ENCODE measurements at regions not wholly inside any gene's neighbourhood (a gene's known extent, or its start where the extent isn't known, plus 50 kb on each side); places are given as distances from the start of the nearest gene placed in this dataset.

DNA sequence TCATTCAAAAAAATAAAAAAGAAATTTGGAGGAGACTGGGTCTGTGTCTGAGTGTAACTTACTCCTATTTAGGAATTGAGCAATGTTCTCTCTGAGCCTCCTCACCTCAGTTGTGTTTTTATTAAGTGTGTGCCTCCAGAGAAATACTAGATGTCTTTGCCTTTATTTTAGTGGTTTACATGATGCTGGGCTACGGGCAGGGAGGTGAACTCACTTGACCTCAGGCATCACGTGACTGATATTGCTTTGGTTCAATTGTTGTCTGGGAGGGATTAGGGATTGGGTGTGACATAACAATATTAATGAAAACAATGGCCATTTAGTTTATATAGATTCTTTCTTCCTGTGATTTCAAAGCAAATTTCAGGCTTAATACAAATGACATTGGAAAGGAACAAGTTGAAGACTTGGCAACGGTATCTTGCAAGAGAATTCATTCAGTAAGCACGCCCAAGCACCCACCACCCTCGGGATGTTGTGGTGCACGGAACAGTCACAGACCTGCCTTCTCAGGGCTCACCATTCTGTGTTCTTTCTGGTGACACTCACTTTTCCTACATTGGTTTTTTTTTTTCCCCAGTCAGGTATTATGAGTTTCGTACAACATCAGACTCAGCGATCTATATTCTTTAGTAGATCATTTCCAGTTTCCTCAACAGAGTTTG is 77.5 kb downstream of the BMP4 start:
- Mint-ChIP-seq H3K27me3 (ENCODE audit: low read depth) (peaks cover 7% of the 10 kb centered on the region), H3K4me3 (no peak overlapping the region), H3K27ac (no peak overlapping the region), H3K4me1 (ENCODE audit: low read depth) (no peaks in the 10 kb centered on the region), H3K36me3 (ENCODE audit: insufficient read depth in 2 of 2) (no peaks in the 10 kb centered on the region), H3K9me3 (peaks cover 0 to 5% of the 10 kb centered on the region in 2 donors)
- no peak for ATAC-seq (replicated peaks in 1 of 2)
- DNase-seq = no peak

DNA sequence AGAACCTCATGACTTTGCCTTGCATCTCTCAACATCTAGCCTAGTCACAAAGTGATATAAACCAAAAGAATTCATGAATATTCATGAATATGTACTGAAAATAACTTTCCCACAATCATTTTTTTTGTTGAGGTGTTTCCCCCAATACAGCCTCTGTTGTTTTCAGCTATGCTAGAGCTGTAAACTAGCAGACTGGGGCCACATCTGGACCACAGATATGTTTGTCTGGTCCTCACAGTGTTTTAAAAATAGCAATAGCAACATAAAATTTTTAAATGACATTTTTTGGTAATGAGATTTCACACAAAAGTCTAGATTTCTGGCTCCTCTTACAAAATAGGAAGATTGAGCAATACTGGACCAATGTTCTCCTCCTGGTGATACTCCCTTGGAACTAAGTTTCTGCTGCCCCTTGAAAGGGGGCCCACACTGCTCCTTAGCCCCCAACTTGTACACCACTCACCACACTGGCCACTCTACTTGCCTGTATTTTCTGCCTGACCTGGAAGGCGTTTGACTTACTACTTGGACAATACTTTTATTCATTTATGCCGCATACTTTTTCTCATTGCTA is 81.2 kb downstream of the BMP4 start:
- Mint-ChIP-seq H3K9me3 (peaks cover 0 to 5% of the 10 kb centered on the region in 2 donors), H3K27me3 (ENCODE audit: low read depth) (peaks cover 7% of the 10 kb centered on the region)
- no peak for ATAC-seq (replicated peaks in 1 of 2)

DNA sequence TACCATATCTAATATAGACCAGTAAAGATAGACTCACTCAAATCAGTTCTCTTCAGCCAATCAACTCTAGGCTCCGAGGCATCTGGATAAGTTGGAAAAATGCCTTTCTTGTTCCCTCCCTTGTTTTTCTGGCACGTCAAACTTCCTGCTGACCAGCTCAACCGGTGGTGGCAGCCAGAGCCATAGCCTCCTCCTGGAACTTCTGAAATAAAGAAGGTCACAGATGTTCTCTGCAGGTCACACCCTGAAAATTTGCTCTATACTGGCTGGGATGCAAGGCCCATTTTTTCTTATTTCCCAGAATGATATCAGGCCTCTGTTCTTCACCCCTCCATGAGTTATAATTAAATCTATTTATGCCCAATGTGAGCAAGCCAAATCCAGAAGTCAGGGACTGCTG is 81.9 kb downstream of the BMP4 start:
- DNase-seq (no peak), ATAC-seq (replicated peaks in 1 of 2) (no peak)
- peaks cover 7% of the 10 kb centered on the region for H3K27me3 Mint-ChIP-seq (ENCODE audit: low read depth)
- peaks cover 0 to 5% of the 10 kb centered on the region in 2 donors for H3K9me3 Mint-ChIP-seq
- H3K27ac Mint-ChIP-seq = no peak overlapping the region
- H3K36me3 Mint-ChIP-seq (ENCODE audit: insufficient read depth in 2 of 2) = no peaks in the 10 kb centered on the region
- no peaks in the 10 kb centered on the region for H3K4me1 Mint-ChIP-seq (ENCODE audit: low read depth)
- H3K4me3 Mint-ChIP-seq = no peak overlapping the region

More for the DNA sequence above, 81.2 kb downstream of the BMP4 start:
- Mint-ChIP-seq H3K27ac (no peak overlapping the region), H3K4me3 (no peak overlapping the region), H3K4me1 (ENCODE audit: low read depth) (no peaks in the 10 kb centered on the region), H3K36me3 (ENCODE audit: insufficient read depth in 2 of 2) (no peaks in the 10 kb centered on the region)
- DNase-seq = no peak

DNA sequence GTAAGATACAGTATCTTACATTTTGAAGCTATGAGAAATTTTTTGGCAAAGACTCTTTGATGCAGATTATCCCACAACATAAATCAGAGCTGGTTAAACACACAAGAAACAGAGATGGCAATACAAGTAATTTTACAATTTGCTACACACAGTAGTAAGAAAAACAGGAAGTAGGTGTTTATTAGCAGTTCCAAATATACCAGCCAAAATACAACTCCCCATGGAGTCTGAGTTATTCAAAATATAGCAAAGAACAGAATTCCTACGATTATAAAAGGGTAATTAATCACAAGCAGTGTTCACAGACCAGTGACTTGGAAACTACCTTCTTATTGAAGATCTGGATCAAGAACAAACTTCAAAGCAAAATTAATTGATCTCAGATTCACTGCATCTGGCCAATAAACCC is 83.9 kb downstream of the BMP4 start:
- DNase-seq (no peak), ATAC-seq (replicated peaks in 1 of 2) (no peak)
- Mint-ChIP-seq H3K27me3 (ENCODE audit: low read depth) (peaks cover 7% of the 10 kb centered on the region), H3K4me3 (no peak overlapping the region), H3K4me1 (ENCODE audit: low read depth) (no peaks in the 10 kb centered on the region), H3K27ac (no peak overlapping the region), H3K36me3 (ENCODE audit: insufficient read depth in 2 of 2) (no peaks in the 10 kb centered on the region), H3K9me3 (peaks cover 0 to 5% of the 10 kb centered on the region in 2 donors)

DNA sequence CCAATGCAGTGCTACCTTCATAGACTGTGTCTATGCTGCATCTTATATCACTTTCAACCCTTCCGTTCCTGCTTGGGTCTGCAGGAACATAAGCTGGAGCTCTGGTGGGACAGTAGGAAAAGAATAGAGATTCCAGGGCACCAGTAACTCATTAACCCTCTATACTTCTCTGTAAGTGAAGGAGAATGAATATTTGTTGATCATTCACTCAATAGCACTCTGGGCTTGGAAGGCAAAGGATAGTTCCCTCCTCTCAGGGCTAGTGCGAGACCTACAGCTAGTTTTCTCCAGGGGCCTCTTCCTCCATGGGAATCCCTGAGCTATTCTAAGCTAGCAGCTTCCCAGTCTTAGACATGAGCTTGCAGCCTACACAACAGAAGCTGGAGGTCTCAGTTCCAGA is 84.7 kb downstream of the BMP4 start:
- no peak for ATAC-seq (replicated peaks in 1 of 2)
- peaks cover 0 to 5% of the 10 kb centered on the region in 2 donors for H3K9me3 Mint-ChIP-seq
- DNase-seq = no peak
- H3K4me1 Mint-ChIP-seq (ENCODE audit: low read depth) = no peaks in the 10 kb centered on the region
- no peaks in the 10 kb centered on the region for H3K36me3 Mint-ChIP-seq (ENCODE audit: insufficient read depth in 2 of 2)
- peaks cover 7% of the 10 kb centered on the region for H3K27me3 Mint-ChIP-seq (ENCODE audit: low read depth)
- no peak overlapping the region for H3K4me3 Mint-ChIP-seq
- H3K27ac Mint-ChIP-seq = no peak overlapping the region

DNA sequence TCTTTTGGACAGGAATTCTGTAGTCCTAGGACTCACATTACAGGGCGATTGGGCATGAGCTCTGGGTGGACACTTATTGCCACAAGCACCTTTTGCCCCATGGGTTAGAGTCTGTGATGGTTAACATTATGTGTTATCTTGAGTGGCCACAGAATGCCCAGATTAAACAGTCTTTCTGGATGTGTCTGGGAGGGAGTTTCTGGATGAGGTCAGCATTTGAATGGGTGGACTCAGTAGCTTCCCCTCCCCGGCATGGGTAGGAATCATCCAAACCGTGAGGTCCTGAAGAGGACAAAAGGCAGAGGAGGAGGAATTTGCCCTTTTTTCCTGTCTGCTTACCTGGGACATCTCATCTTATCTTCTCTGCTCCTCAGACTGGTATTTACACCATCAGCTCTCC is 85.6 kb downstream of the BMP4 start:
- Mint-ChIP-seq H3K9me3 (no peaks in the 10 kb centered on the region), H3K27me3 (ENCODE audit: low read depth) (no peaks in the 10 kb centered on the region), H3K4me1 (ENCODE audit: low read depth) (no peaks in the 10 kb centered on the region), H3K36me3 (ENCODE audit: insufficient read depth in 2 of 2) (no peaks in the 10 kb centered on the region), H3K27ac (no peak overlapping the region), H3K4me3 (no peak overlapping the region)
- DNase-seq (no peak), ATAC-seq (replicated peaks in 1 of 2) (no peak)

DNA sequence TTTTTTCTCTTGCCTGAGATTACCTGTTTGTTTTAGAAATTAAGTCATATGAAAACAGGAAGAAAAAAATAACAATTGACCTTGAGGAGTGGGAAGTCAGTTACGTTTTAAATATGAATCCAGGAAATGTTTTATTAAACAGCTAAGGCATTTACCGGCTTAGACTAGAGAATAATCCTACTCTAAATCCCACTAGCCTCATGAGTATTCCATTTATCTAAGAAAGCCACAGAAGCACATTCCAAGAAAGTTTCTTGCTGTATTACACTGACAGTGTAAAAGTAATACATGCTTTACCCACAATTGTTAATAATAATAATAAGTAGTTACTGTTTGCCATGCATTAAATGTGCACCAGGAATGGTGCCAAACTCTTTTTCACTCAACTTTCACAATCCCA is 90.9 kb downstream of the BMP4 start:
- no peak overlapping the region for H3K27ac Mint-ChIP-seq
- no peaks in the 10 kb centered on the region for H3K4me1 Mint-ChIP-seq (ENCODE audit: low read depth)
- H3K4me3 Mint-ChIP-seq = no peak overlapping the region
- ATAC-seq (replicated peaks in 1 of 2) (no peak), DNase-seq (no peak)
- H3K36me3 Mint-ChIP-seq (ENCODE audit: insufficient read depth in 2 of 2) = no peaks in the 10 kb centered on the region
- H3K9me3 Mint-ChIP-seq = no peaks in the 10 kb centered on the region
- peaks cover 5% of the 10 kb centered on the region for H3K27me3 Mint-ChIP-seq (ENCODE audit: low read depth)

DNA sequence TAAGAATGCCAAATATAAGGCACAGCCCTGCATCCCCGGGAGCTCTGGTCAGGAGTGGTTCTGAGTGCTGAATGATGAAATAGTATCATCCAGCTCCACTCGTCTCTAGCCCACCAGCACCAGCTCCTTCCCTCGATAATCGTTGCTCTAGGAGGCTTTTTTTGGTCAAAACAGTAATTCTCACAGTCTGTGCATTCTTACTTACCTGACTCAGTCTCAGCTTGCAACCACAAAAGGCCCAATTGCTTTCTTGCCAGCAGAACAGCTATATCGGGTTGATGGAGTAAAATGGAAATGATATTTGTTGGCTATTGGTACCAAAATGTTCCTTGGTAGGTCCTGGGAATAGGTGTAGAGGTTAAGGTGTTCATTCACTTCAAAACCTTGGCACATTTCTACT is 94.8 kb downstream of the BMP4 start:
- no peak overlapping the region for H3K4me3 Mint-ChIP-seq
- H3K36me3 Mint-ChIP-seq (ENCODE audit: insufficient read depth in 2 of 2) = no peaks in the 10 kb centered on the region
- H3K9me3 Mint-ChIP-seq = no peaks in the 10 kb centered on the region
- DNase-seq = no peak
- no peaks in the 10 kb centered on the region for H3K4me1 Mint-ChIP-seq (ENCODE audit: low read depth)
- peaks cover 5% of the 10 kb centered on the region for H3K27me3 Mint-ChIP-seq (ENCODE audit: low read depth)
- H3K27ac Mint-ChIP-seq = no peak overlapping the region
- no peak for ATAC-seq (replicated peaks in 1 of 2)

DNA sequence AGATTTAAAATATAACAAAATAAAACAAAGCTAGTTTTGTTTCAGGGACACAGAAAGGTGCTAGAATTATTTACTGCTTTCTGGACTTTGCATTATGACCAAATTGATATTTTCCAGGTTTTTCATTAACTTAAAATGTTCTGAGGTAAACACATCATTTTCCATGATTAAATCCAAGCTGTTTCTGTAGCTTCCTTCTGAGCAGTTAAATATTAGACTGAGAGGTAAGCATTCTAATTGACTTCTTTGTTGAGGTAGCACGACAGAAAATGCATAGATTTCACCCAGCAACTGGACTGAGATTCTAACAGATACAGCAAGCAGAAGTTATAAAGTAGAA is 98.3 kb downstream of the BMP4 start:
- no peaks in the 10 kb centered on the region for H3K4me1 Mint-ChIP-seq (ENCODE audit: low read depth)
- ATAC-seq (replicated peaks in 1 of 2) (no peak), DNase-seq (no peak)
- peaks cover 5% of the 10 kb centered on the region for H3K27me3 Mint-ChIP-seq (ENCODE audit: low read depth)
- H3K9me3 Mint-ChIP-seq = no peaks in the 10 kb centered on the region
- no peak overlapping the region for H3K4me3 Mint-ChIP-seq
- no peaks in the 10 kb centered on the region for H3K36me3 Mint-ChIP-seq (ENCODE audit: insufficient read depth in 2 of 2)
- no peak overlapping the region for H3K27ac Mint-ChIP-seq

DNA sequence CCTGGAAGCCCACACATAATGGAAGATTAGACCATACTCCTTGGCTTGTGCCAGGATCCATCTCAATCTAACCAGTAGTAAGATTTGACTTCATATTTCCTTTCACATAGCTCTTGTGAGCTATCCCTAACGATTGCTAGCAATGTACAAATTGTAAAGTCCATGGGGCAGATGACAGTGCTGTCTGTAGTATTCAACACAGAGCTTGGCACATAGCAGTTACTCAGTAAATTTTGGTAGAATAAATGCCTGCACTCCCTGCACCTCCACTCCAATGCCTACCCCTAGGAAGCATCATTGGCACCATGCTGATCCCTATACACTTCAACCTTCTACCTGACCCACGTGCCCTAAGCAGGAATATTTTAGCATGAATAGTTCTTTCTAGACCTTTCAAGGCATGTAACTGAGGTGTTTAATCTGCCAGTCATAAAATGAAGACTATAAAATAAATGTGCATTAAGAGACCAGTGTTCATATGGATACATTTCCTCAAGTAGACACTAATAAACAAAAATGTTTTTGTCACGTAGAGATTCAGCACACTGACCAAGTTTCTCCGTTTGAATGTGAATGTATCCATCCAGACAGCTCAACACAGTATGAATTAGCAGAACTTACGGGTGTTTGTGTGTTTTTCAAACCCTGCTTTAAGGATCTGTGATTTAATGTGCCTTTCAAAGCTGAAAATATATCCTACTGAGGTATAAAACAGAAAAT is 98.8 kb downstream of the BMP4 start:
- H3K27ac Mint-ChIP-seq = no peak overlapping the region
- H3K4me1 Mint-ChIP-seq (ENCODE audit: low read depth) = no peaks in the 10 kb centered on the region
- ATAC-seq (replicated peaks in 1 of 2) (no peak), DNase-seq (no peak)
- peaks cover 2% of the 10 kb centered on the region for H3K27me3 Mint-ChIP-seq (ENCODE audit: low read depth)
- no peak overlapping the region for H3K4me3 Mint-ChIP-seq
- H3K36me3 Mint-ChIP-seq (ENCODE audit: insufficient read depth in 2 of 2) = no peaks in the 10 kb centered on the region
- H3K9me3 Mint-ChIP-seq = no peaks in the 10 kb centered on the region

DNA sequence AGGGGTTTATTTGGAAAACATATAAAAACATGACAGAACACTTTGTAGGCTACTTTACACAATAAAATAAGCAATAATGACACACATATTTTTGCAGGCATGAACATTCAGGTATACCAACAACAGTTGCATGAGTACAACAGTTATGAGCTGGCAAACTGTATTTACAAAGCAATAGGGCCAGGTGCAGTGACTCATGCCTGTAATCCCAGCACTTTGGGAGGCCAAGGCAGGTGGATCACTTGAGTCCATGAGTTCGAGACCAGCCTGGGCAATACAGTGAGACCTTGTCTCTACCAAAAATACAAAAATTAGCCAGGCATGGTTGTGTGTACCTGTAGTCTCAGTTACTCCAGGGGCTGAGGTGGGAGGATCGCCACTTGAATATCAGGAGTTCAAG is 101.1 kb downstream of the BMP4 start:
- Mint-ChIP-seq H3K27me3 (ENCODE audit: low read depth) (no peaks in the 10 kb centered on the region), H3K4me1 (ENCODE audit: low read depth) (no peaks in the 10 kb centered on the region), H3K36me3 (ENCODE audit: insufficient read depth in 2 of 2) (no peaks in the 10 kb centered on the region), H3K27ac (no peak overlapping the region), H3K4me3 (no peak overlapping the region), H3K9me3 (no peaks in the 10 kb centered on the region)
- ATAC-seq (replicated peaks in 1 of 2) (no peak), DNase-seq (no peak)

DNA sequence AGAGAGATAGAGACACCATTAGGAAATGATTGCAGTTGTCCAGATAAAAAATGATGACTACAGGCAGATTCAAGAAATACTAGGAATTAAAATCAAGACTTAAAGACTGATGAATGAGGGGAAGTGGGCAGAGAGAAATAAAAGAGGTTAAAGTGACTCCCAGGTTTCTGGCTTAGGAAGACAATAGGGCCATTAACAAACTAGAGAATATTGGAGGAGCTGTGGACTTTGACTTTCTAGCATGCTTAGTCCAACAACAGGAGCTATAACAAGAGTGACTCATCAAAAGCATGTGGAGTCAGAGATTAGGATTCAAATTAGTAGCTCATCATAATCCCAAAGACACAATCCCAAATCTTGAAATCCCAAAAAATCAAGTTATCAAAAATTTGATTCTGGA is 101.5 kb downstream of the BMP4 start:
- ATAC-seq (replicated peaks in 1 of 2) = no peak
- no peak for DNase-seq
- no peak overlapping the region for H3K27ac Mint-ChIP-seq
- no peaks in the 10 kb centered on the region for H3K27me3 Mint-ChIP-seq (ENCODE audit: low read depth)
- no peaks in the 10 kb centered on the region for H3K4me1 Mint-ChIP-seq (ENCODE audit: low read depth)
- H3K9me3 Mint-ChIP-seq = no peaks in the 10 kb centered on the region
- H3K36me3 Mint-ChIP-seq (ENCODE audit: insufficient read depth in 2 of 2) = no peaks in the 10 kb centered on the region
- H3K4me3 Mint-ChIP-seq = no peak overlapping the region

DNA sequence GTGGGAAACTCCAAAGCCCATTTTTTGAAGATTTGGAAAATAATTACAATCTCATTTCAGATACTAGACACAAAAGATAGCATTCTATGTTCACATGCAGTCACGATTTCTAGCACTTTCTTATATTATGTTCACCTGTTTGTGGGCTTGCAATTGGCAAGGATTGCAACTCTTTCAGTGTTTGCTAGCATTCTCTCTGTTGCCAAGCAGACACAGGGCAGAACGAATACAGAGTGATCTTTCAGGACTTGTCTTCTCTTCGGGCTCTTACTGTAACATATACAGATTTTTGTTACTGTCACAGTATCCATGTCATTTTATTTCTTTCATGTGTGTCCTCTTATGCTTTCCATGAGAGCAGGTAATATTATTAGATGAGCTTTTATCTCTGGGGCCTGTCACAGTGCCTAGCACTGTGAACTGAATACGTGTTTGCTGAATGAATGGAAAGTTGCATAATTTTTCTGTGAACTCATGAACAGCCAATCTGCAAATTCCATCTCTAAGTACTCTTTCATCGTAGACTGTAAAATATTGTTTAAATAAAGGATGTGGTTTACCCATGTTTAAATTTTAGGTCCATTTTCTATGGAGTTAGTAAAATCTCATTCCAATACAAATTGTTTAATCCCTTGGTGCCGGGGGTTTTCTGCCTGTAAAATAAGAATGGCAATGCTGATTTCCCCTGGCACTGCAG is 105.1 kb downstream of the BMP4 start:
- no peak overlapping the region for H3K4me3 Mint-ChIP-seq
- no peak overlapping the region for H3K27ac Mint-ChIP-seq
- no peaks in the 10 kb centered on the region for H3K4me1 Mint-ChIP-seq (ENCODE audit: low read depth)
- no peak for ATAC-seq (replicated peaks in 1 of 2)
- H3K27me3 Mint-ChIP-seq (ENCODE audit: low read depth) = no peaks in the 10 kb centered on the region
- no peaks in the 10 kb centered on the region for H3K36me3 Mint-ChIP-seq (ENCODE audit: insufficient read depth in 2 of 2)
- DNase-seq = no peak
- no peaks in the 10 kb centered on the region for H3K9me3 Mint-ChIP-seq
